Effector memory CD4-positive, alpha-beta T cell (primary cell): ENCODE measurements at regions not wholly inside any gene's neighbourhood (a gene's known extent, or its start where the extent isn't known, plus 50 kb on each side); places are given as distances from the start of the nearest gene placed in this dataset.

Experiments
- DNase-seq, 3 donors: peaks; one replicate each; pipeline ENCODE4 v3.0.0-alpha.2; 2020
- H3K27ac ChIP-seq: 2 replicates; pipeline ENCODE4 v1.7.0; 2013; ENCODE audit warnings: mild to moderate bottlenecking, low read length, moderate library complexity; ENCODE audit not compliant: insufficient read depth, poor library complexity, severe bottlenecking
- H3K27me3 ChIP-seq: replicated peaks from 2 replicates; pipeline ENCODE4 v1.7.0; 2013; ENCODE audit warnings: mild to moderate bottlenecking, low read length; ENCODE audit not compliant: insufficient read depth, control insufficient read depth, poor library complexity, severe bottlenecking
- H3K36me3 ChIP-seq: 2 replicates; pipeline ENCODE4 v1.7.0; 2013; ENCODE audit warnings: mild to moderate bottlenecking, low read length, moderate library complexity; ENCODE audit not compliant: control insufficient read depth, insufficient read depth
- H3K4me1 ChIP-seq: 2 replicates; pipeline ENCODE4 v1.7.0; 2013; ENCODE audit warnings: low read length, mild to moderate bottlenecking; ENCODE audit not compliant: control insufficient read depth, insufficient read depth, poor library complexity, severe bottlenecking
- H3K4me3 ChIP-seq: 2 replicates; pipeline ENCODE4 v1.7.0; 2013; ENCODE audit warnings: low read length, low read depth, mild to moderate bottlenecking; ENCODE audit not compliant: insufficient read depth, poor library complexity, severe bottlenecking
- H3K9me3 ChIP-seq: 2 replicates; pipeline ENCODE4 v1.7.0; 2013; ENCODE audit warnings: mild to moderate bottlenecking, low read length, moderate library complexity; ENCODE audit not compliant: control insufficient read depth

- Histone ChIP-seq H3K4me3 (no peak overlapping the region), H3K27me3 (no peaks in the 10 kb centered on the region), H3K36me3 (no peaks in the 10 kb centered on the region), H3K9me3 (no peaks in the 10 kb centered on the region), H3K27ac (no peak overlapping the region), H3K4me1 (no peaks in the 10 kb centered on the region)
- DNase-seq = no peak
These were observed 351.4 kb downstream of the ETS1 start for GRCh38 chr11:128235958-128236357.

DNA sequence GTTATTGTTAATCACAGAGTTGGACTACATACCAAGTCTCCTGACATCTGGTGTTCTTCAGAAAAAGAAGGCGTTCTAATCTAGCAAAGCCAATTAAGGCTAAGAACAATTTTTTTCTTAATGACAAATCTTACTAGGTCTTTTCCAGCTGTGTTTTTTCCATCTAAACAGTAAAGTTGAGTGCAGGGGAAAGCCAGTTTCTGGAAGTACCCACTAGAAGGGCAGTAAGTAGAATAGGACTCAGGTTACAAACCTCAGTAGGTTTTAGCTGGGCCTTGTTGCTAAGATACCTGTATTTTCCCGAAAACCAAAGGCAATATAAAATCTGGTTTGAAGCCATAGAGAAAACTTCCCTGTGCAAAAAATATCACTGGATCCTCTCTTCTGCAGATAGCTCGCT, 351.9 kb downstream of the ETS1 start:
- Histone ChIP-seq H3K9me3 (no peaks in the 10 kb centered on the region), H3K36me3 (no peaks in the 10 kb centered on the region), H3K4me3 (no peak overlapping the region), H3K27me3 (no peaks in the 10 kb centered on the region), H3K4me1 (no peaks in the 10 kb centered on the region), H3K27ac (no peak overlapping the region)
- no peak for DNase-seq

- no peaks in the 10 kb centered on the region for H3K36me3 ChIP-seq
- H3K27ac ChIP-seq = no peak overlapping the region
- H3K9me3 ChIP-seq = no peaks in the 10 kb centered on the region
- H3K4me1 ChIP-seq = no peaks in the 10 kb centered on the region
- no peaks in the 10 kb centered on the region for H3K27me3 ChIP-seq
- no peak for DNase-seq
- no peak overlapping the region for H3K4me3 ChIP-seq
These were observed 353.2 kb downstream of the ETS1 start for GRCh38 chr11:128234143-128234542.

- H3K4me1 ChIP-seq = no peaks in the 10 kb centered on the region
- no peaks in the 10 kb centered on the region for H3K36me3 ChIP-seq
- no peak overlapping the region for H3K27ac ChIP-seq
- no peak for DNase-seq
- no peaks in the 10 kb centered on the region for H3K27me3 ChIP-seq
- no peaks in the 10 kb centered on the region for H3K9me3 ChIP-seq
- no peak overlapping the region for H3K4me3 ChIP-seq
These were observed 354.8 kb downstream of the ETS1 start for GRCh38 chr11:128232588-128232987.

GRCh38 chr11:128231845-128232410, 355.4 kb downstream of the ETS1 start:
- no peaks in the 10 kb centered on the region for H3K36me3 ChIP-seq
- H3K4me3 ChIP-seq = no peak overlapping the region
- no peak for DNase-seq
- H3K4me1 ChIP-seq = no peaks in the 10 kb centered on the region
- H3K9me3 ChIP-seq = no peaks in the 10 kb centered on the region
- H3K27ac ChIP-seq = no peak overlapping the region
- no peaks in the 10 kb centered on the region for H3K27me3 ChIP-seq

- no peak overlapping the region for H3K4me3 ChIP-seq
- H3K4me1 ChIP-seq = no peaks in the 10 kb centered on the region
- H3K27me3 ChIP-seq = no peaks in the 10 kb centered on the region
- DNase-seq = no peak
- H3K9me3 ChIP-seq = no peaks in the 10 kb centered on the region
- no peak overlapping the region for H3K27ac ChIP-seq
- H3K36me3 ChIP-seq = no peaks in the 10 kb centered on the region
These were observed 359.9 kb downstream of the ETS1 start for GRCh38 chr11:128227466-128227865.

GRCh38 chr11:128226106-128226716, 361.1 kb downstream of the ETS1 start:
- DNase-seq = no peak
- no peak overlapping the region for H3K27ac ChIP-seq

GRCh38 chr11:128222245-128222884, 365.0 kb downstream of the ETS1 start:
- Histone ChIP-seq H3K27me3 (no peaks in the 10 kb centered on the region), H3K36me3 (no peaks in the 10 kb centered on the region), H3K4me1 (no peaks in the 10 kb centered on the region), H3K27ac (no peak overlapping the region), H3K9me3 (no peaks in the 10 kb centered on the region), H3K4me3 (no peak overlapping the region)
- DNase-seq = no peak

More at GRCh38 chr11:128226106-128226716, 361.1 kb downstream of the ETS1 start:
- Histone ChIP-seq H3K4me1 (no peaks in the 10 kb centered on the region), H3K27me3 (no peaks in the 10 kb centered on the region), H3K36me3 (no peaks in the 10 kb centered on the region), H3K4me3 (no peak overlapping the region), H3K9me3 (no peaks in the 10 kb centered on the region)

DNA sequence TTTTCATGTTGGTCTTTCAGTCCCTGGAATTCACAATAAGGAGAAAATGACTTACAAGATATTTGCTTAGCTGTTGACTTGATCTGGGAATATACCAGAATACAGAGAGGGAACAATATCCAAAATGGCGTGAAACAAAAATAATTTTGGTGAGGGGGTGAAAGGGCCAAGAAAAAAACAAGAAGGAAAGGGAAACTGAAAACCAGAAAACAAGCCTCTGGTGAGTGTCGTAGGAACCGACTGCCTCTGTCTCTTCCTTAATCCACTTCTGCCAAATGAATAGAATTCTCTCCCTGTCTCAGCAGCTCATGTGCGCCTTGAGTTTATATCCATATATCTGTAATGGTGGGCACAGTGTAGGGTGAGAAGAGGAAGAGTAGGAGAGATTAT, 367.6 kb downstream of the ETS1 start:
- DNase-seq = no peak
- Histone ChIP-seq H3K9me3 (no peaks in the 10 kb centered on the region), H3K4me1 (no peaks in the 10 kb centered on the region), H3K27me3 (no peaks in the 10 kb centered on the region), H3K36me3 (no peaks in the 10 kb centered on the region), H3K4me3 (no peak overlapping the region), H3K27ac (no peak overlapping the region)

- no peaks in the 10 kb centered on the region for H3K4me1 ChIP-seq
- H3K27me3 ChIP-seq = no peaks in the 10 kb centered on the region
- DNase-seq = no peak
- no peak overlapping the region for H3K27ac ChIP-seq
- no peak overlapping the region for H3K4me3 ChIP-seq
- no peaks in the 10 kb centered on the region for H3K9me3 ChIP-seq
- no peaks in the 10 kb centered on the region for H3K36me3 ChIP-seq
These were observed 371.2 kb downstream of the ETS1 start for GRCh38 chr11:128216198-128216597.
